SU-DHL-6 (cell line): ENCODE measurements at regions not wholly inside any gene's neighbourhood (a gene's known extent, or its start where the extent isn't known, plus 50 kb on each side); places are given as distances from the start of the nearest gene placed in this dataset.

Experiments
- H2AFZ ChIP-seq: fragments of 200-600 bp; sonication (generic); 2 replicates; pipeline ENCODE4 v1.6.1; 2014; ENCODE audit warnings: low read depth, mild to moderate bottlenecking, moderate library complexity, mixed read lengths, antibody characterized with exemption, low read length; ENCODE audit not compliant: severe bottlenecking
- H3F3A ChIP-seq: fragments of 200-600 bp; shearing (Covaris generic); 2 replicates; pipeline ENCODE4 v1.6.0; 2016; ENCODE audit warnings: antibody characterized with exemption, mild to moderate bottlenecking; ENCODE audit not compliant: insufficient read depth
- H3K27ac ChIP-seq: fragments of 200-600 bp; sonication (generic); 2 replicates; pipeline ENCODE4 v1.5.1; 2016; ENCODE audit warnings: low read depth, mild to moderate bottlenecking, low read length, moderate library complexity, mixed read lengths
- H3K27me3 ChIP-seq: fragments of 200-600 bp; sonication (generic), shearing (Covaris generic); 2 replicates; pipeline ENCODE4 v1.6.0; 2014; ENCODE audit warnings: mild to moderate bottlenecking, low read length
- H3K36me3 ChIP-seq: fragments of 200-600 bp; sonication (generic); 2 replicates; pipeline ENCODE4 v1.6.1; 2014; ENCODE audit warnings: mild to moderate bottlenecking, low read length, mixed read lengths
- H3K4me2 ChIP-seq: fragments of 300-600, 200-600 bp; shearing (Covaris generic), sonication (generic); 2 replicates; pipeline ENCODE4 v1.6.0; 2014; ENCODE audit warnings: low read length, low read depth, mild to moderate bottlenecking; ENCODE audit not compliant: poor library complexity, severe bottlenecking
- H3K4me3 ChIP-seq: fragments of 200-600 bp; sonication (generic); 2 replicates; pipeline ENCODE4 v1.5.1; 2014; ENCODE audit warnings: antibody characterized with exemption, low read length, mild to moderate bottlenecking, mixed read lengths; ENCODE audit not compliant: insufficient read depth, poor library complexity, severe bottlenecking
- H3K79me2 ChIP-seq: fragments of 200-600 bp; sonication (generic); 2 replicates; pipeline ENCODE4 v1.6.1; 2014; ENCODE audit warnings: mild to moderate bottlenecking, low read length, moderate library complexity; ENCODE audit not compliant: insufficient read depth
- H3K9ac ChIP-seq: fragments of 200-600 bp; sonication (generic); 2 replicates; pipeline ENCODE4 v1.7.0; 2014; ENCODE audit warnings: mild to moderate bottlenecking, low read length
- H3K9me2 ChIP-seq: fragments of 200-600 bp; sonication (generic); replicated peaks from 2 replicates; pipeline ENCODE4 v1.6.1; 2014; ENCODE audit warnings: low read length; ENCODE audit not compliant: insufficient read depth
- H3K9me3 ChIP-seq: fragments of 200-600 bp; sonication (generic); 2 replicates; pipeline ENCODE4 v1.6.1; 2014; ENCODE audit warnings: low read length, mixed read lengths; ENCODE audit not compliant: insufficient read depth
- H4K20me1 ChIP-seq: fragments of 200-600 bp; sonication (generic); 2 replicates; pipeline ENCODE4 v1.6.1; 2014; ENCODE audit warnings: low read depth, mild to moderate bottlenecking, antibody characterized with exemption, low read length, moderate library complexity, mixed read lengths
- EZH2phosphoT487 ChIP-seq: fragments of 200-600 bp; sonication (generic), shearing (Covaris generic); conservative IDR thresholded peaks from 2 replicates; pipeline ENCODE4 v1.6.1; 2018; ENCODE audit warnings: mild to moderate bottlenecking, antibody characterized with exemption, low read length, moderate library complexity, mixed read lengths
- TF ChIP-seq, protein P1 (sequence below): fragments of 200-600 bp; sonication (generic); IDR thresholded peaks from one replicate; pipeline ENCODE4 v1.5.1; 2017; ENCODE audit warnings: antibody characterized with exemption, mild to moderate bottlenecking, low read length, moderate library complexity; ENCODE audit not compliant: insufficient read depth, poor library complexity, severe bottlenecking

DNA sequence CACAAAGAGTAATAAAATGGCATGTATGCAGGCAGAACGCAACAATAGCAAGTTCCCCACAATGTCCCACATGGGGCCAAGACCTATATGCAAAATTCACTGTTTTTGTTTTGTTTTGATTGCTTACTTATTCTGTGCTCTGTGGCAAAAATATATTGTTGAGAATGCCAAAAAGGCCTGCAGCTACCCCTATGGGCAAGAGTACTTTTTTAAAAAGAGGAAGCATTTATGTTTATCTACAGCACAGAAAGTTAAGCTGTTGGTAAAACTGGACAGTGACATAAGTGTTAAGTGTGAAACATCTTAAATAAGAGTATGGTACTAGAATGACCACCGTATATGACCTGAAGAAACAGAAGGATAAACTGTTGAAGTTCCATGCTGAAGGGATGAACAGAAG is 301.9 kb upstream of the ZC3H12C start:
- TF ChIP-seq, protein P1, sequence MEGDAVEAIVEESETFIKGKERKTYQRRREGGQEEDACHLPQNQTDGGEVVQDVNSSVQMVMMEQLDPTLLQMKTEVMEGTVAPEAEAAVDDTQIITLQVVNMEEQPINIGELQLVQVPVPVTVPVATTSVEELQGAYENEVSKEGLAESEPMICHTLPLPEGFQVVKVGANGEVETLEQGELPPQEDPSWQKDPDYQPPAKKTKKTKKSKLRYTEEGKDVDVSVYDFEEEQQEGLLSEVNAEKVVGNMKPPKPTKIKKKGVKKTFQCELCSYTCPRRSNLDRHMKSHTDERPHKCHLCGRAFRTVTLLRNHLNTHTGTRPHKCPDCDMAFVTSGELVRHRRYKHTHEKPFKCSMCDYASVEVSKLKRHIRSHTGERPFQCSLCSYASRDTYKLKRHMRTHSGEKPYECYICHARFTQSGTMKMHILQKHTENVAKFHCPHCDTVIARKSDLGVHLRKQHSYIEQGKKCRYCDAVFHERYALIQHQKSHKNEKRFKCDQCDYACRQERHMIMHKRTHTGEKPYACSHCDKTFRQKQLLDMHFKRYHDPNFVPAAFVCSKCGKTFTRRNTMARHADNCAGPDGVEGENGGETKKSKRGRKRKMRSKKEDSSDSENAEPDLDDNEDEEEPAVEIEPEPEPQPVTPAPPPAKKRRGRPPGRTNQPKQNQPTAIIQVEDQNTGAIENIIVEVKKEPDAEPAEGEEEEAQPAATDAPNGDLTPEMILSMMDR = no peak
- no peak for TF ChIP-seq EZH2phosphoT487
- Histone ChIP-seq H3K27ac (no peak overlapping the region), H4K20me1 (no peaks in the 10 kb centered on the region), H3K27me3 (no peaks in the 10 kb centered on the region), H3K79me2 (no peaks in the 10 kb centered on the region), H3K9me3 (no peaks in the 10 kb centered on the region), H3F3A (no peaks in the 10 kb centered on the region), H3K9ac (no peak overlapping the region), H2AFZ (no peak overlapping the region), H3K4me2 (no peak overlapping the region), H3K9me2 (no peaks in the 10 kb centered on the region), H3K36me3 (no peaks in the 10 kb centered on the region), H3K4me3 (no peak overlapping the region)

DNA sequence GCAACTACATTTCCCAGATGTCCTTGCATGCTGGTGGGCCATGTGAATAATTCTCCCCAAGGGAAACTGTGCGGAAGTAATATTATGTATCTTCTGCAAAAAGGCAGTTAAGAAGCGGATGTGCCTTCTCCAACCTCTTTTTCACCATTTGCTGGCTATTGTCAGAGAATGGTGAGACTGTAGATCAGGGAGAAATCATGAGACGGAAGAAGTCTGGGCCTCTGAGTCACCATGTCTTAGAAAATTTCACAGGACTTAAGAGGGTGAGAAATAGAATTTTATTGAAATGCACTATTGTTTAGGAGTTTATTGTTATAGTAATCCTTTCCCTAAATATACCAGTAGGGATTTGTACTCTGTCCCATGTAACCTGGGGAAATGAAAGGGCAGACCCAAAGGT is 298.7 kb upstream of the ZC3H12C start:
- no peaks in the 10 kb centered on the region for H3K36me3 ChIP-seq
- no peaks in the 10 kb centered on the region for H4K20me1 ChIP-seq
- H3K9ac ChIP-seq = no peak overlapping the region
- H3K4me2 ChIP-seq = no peak overlapping the region
- TF ChIP-seq, protein P1 = no peak
- H3K79me2 ChIP-seq = no peaks in the 10 kb centered on the region
- no peaks in the 10 kb centered on the region for H3F3A ChIP-seq
- H2AFZ ChIP-seq = no peak overlapping the region
- no peaks in the 10 kb centered on the region for H3K9me3 ChIP-seq
- no peak overlapping the region for H3K4me3 ChIP-seq
- no peak overlapping the region for H3K27ac ChIP-seq
- no peaks in the 10 kb centered on the region for H3K27me3 ChIP-seq
- H3K9me2 ChIP-seq = no peaks in the 10 kb centered on the region

DNA sequence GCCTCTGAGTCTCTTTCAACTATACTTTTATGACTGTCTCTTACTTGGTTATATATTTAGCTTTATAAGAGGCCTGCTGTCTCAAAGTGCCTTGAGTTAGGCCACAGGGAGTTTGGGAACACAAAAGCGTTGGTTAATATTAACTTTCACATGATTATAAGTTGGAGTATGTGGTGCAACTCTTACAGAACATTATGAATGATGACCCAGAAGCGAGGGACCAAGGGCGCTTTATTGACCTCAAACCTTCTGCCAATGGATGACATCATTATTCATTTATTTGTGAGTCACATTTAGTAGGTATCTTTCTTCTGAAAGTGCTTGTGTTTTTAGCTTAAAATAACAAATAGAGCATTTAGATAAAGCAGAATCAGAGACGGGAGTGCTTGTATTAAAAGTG is 298.0 kb upstream of the ZC3H12C start:
- no peaks in the 10 kb centered on the region for H3F3A ChIP-seq
- no peaks in the 10 kb centered on the region for H4K20me1 ChIP-seq
- TF ChIP-seq, protein P1 = no peak
- TF ChIP-seq EZH2phosphoT487 = no peak
- H3K9ac ChIP-seq = no peak overlapping the region
- no peaks in the 10 kb centered on the region for H3K36me3 ChIP-seq
- H3K27ac ChIP-seq = no peak overlapping the region
- H3K79me2 ChIP-seq = no peaks in the 10 kb centered on the region
- H3K4me2 ChIP-seq = no peak overlapping the region
- H3K4me3 ChIP-seq = no peak overlapping the region
- no peaks in the 10 kb centered on the region for H3K27me3 ChIP-seq
- H2AFZ ChIP-seq = no peak overlapping the region
- no peaks in the 10 kb centered on the region for H3K9me2 ChIP-seq
- no peaks in the 10 kb centered on the region for H3K9me3 ChIP-seq

DNA sequence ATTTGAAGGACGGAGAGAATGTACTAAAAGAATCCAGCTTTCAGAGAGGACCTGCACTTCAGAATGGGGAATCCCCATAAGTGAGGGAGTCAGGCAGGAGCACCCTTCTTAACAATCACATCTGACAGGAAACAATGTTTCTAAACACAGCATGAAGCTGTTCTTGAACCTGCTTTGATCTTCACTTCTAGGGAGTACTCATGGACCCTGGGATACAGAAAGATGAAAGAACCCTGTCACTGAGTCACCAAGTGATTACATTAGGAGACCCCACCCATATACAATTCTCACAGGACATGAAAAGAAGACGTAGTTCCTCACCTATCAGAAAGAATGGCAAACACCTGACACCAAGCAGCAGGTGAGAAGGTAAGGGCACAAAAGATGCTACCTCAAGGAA is 296.9 kb upstream of the ZC3H12C start:
- Histone ChIP-seq H3K36me3 (no peaks in the 10 kb centered on the region), H3K4me3 (no peak overlapping the region), H4K20me1 (no peaks in the 10 kb centered on the region), H3K9ac (no peak overlapping the region), H3K27ac (no peak overlapping the region), H3K79me2 (no peaks in the 10 kb centered on the region), H3F3A (no peaks in the 10 kb centered on the region), H3K9me3 (no peaks in the 10 kb centered on the region), H3K27me3 (no peaks in the 10 kb centered on the region), H2AFZ (no peak overlapping the region), H3K4me2 (no peak overlapping the region), H3K9me2 (no peaks in the 10 kb centered on the region)
- TF ChIP-seq EZH2phosphoT487 = no peak
- TF ChIP-seq, protein P1 = no peak
